ENCODE measurements at regions not wholly inside any gene's neighbourhood (a gene's known extent, or its start where the extent isn't known, plus 50 kb on each side); places are given as distances from the start of the nearest gene placed in this dataset.

DNA sequence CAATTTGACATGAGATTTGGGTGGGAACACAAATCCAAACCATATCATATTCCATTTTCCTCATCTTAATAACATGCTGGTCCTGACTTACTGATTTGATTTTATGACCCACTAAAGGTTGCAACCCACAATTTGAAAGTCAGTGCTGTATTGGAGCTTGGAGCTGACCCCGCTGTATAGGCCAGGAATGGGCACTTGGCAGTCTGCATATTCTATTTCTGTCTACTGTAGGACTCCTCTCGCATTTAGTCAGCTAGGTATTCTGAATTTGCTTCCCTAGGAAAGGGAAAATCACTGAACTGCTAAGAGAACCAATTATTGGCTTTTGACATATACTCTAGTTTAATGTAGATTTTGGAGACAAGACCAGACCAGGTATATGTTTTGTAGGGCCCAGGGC, 157.0 kb downstream of the MFSD1 start:
- ATAC-seq = no peak
- intact Hi-C loops (cut with DNase I) = no loop called here
- DNase-seq (ENCODE audit: missing footprints) = no peak

DNA sequence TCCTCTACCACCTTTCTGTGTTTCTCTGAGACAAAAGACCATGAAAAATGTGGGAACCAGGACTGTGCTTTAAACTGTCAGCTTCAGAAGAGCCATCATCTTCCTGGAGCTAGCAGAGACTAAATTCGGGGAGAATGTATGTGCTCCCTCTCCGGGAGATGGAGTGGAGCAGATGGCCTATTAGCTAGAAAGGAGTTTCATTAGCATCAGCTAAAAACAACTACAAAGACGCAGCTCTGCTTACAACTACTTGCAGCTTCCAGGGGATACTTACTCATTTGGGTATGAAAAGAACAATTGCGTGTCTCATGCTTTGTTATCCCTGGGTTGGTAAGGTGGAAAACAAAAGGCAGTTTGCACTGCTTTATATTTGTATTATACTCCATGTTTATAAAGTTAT, 159.6 kb downstream of the MFSD1 start:
- intact Hi-C loops (cut with DNase I) = no loop called here
- ATAC-seq = no peak
- DNase-seq (ENCODE audit: missing footprints) = no peak

DNA sequence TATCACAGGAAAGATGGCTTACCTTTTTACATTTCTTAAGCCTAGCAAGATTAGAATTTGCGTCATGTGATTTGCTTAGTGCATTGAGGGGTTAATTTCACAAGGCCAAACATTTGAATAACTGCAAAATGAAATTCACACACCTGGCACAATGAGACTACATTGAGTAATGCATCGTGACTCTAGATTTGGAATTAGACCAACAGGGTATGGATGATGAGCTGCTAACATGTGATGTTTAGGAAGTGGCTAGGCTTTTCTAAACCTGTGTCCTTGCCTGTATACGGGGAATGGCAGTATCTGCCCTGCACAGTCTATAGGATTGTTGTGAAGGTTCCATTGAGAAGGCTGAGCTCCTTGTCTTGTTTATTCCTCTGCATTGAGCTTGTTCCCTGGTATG, 160.1 kb downstream of the MFSD1 start:
- intact Hi-C loops (cut with DNase I) = no loop called here
- ATAC-seq (no peak), DNase-seq (ENCODE audit: missing footprints) (no peak)

GRCh38 chr3:158970006-158970405, 168.2 kb downstream of the MFSD1 start:
- ATAC-seq (no peak), DNase-seq (ENCODE audit: missing footprints) (no peak)
- intact Hi-C loops (cut with DNase I) = no loop called here

DNA sequence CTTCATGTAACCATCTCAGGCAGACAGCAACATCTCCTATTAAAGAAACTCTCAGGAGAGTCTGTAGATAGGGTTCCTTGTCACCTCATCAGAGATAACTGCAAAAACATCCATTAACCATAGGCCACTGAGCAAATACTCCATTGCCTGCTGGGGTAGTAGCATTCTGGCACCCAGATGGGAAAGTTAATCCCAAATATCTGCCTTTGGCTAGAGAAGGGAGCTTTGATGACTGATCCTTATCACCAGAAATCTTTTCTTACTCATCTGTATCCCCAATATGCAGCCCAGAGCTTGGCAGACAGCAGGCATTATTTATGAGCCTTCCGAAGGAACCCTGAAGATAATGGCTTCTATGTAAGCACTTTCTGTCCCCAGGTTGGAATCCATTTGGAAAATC, 173.1 kb downstream of the MFSD1 start:
- no peak for DNase-seq (ENCODE audit: missing footprints)
- intact Hi-C loops (cut with DNase I) = no loop called here
- no peak for ATAC-seq

DNA sequence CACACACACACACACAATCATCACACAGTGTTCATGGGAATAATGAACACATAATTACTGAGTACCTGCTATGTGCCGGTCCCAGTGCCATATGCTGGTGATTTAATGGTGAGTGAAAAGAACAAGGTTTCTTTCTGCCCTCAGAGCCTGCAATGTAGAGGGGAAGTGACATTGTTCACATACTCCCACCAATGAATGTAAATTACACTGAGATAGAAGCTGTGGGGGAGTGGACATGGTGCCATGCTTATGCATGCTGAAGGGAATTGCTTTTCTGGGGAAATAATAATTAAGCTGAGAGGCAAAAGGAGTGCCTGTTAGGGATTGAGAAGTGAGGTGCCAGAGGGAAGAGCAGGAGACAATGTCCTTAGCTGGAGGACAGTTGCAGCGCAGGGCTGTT, 175.1 kb downstream of the MFSD1 start:
- DNase-seq (ENCODE audit: missing footprints) (no peak), ATAC-seq (no peak)
- intact Hi-C loops (cut with DNase I) = no loop called here

DNA sequence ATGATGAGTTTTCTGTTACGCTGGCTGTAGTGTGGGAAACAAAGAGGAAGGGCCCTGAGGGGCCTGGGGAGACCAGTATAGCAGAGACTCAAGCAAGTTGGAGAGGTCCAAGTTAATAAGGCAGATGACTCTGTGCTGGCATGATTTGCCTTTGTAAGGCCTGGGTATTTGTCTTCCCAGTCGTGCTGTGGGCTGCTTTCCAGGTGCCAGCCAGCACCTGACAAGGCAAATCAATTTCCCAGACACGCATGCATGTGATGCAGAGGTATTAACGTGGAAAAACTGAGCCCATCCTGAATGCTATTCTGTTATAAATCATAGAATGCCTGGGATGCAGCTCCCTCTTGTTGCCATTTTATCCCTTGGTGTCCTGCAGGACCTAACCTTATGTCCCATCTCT, 175.6 kb downstream of the MFSD1 start:
- intact Hi-C loops (cut with DNase I) = no loop called here
- DNase-seq (ENCODE audit: missing footprints) = no peak
- no peak for ATAC-seq

DNA sequence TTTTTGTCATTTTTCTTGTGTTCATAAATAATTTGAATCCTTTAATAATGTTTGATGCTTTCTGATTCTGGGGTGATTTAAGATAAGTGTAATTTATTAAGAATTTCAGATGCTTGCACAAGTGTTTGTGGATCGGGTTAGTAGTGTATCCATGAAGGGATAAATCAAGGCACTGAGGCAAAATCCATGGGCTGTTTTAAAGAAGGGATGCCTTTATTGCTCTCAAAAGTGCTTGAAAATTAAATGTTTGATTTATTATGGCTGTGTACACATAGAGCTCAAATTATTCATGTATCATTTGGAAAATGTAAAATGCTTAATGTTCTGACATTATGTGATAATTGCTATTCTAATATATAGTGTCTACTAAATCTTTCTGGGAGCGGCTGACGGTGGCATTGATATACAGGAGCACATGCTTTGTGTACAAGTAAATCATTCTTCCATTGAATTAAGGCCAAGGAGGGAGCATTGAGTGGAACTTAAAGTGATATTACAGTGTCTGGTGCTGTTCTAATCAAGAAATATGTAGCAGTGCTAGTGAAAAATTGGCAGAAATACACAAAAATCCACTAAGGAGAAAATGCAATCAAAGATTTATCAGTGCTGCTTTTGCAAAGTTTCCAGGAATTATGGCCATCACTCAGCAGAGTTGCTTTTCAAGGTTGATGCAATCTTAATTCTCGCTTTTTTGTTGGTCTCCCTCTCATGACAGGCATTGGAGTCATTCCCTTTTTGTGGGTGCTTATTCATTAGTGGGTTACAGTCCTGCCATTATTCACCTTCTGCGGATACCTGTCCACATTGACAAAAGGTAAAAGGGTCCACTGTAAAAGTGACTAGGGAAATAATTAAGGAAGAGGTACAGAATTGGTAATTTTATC, 181.6 kb downstream of the MFSD1 start:
- no peak for DNase-seq (ENCODE audit: missing footprints)
- ATAC-seq = no peak
- intact Hi-C loops (cut with DNase I) = no loop called here

- DNase-seq (ENCODE audit: missing footprints) (no peak), ATAC-seq (no peak)
- intact Hi-C loops (cut with DNase I) = no loop called here
These were observed 189.4 kb downstream of the MFSD1 start for GRCh38 chr3:158991146-158991705.

DNA sequence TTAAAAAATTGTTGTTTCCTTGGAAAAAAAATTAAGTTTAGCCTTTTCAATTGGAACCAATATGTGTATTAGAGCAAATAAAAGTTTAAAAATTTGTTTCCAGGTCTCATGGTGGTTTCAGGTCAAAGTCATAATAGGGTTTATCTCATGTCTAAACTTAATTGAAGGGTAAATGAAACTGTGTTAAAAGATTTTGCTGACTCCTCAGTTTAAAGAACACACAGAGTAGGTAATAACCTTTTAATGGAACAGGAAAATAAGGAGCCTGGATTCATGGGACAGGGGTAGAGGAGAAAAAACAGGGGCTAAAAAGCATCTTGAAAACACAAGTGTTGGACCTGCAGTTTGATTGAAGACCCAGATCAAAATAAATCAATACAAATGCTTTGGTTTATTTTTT, 190.6 kb downstream of the MFSD1 start:
- ATAC-seq = no peak
- DNase-seq (ENCODE audit: missing footprints) = no peak
- intact Hi-C loops (cut with DNase I) = no loop called here

DNA sequence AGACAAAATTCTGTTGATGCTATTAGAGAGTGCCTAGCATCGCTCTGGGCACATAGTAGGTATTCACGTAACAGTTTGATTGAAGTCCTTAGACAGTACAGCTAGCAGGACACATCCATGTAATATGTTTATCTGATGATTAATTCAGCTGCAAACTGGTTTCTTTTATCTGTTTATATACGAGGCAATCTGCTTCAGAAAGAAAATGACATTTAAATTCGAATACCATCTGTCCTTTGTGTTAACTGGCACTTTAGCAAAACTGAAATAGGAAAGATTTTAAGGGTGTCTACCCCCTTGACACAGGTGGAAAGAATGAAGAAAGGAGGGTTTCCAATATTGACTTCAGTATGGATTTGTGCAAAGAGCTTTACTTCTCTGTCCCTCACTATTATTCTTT, 192.5 kb downstream of the MFSD1 start:
- intact Hi-C loops (cut with DNase I) = no loop called here
- DNase-seq (ENCODE audit: missing footprints) (no peak), ATAC-seq (no peak)

DNA sequence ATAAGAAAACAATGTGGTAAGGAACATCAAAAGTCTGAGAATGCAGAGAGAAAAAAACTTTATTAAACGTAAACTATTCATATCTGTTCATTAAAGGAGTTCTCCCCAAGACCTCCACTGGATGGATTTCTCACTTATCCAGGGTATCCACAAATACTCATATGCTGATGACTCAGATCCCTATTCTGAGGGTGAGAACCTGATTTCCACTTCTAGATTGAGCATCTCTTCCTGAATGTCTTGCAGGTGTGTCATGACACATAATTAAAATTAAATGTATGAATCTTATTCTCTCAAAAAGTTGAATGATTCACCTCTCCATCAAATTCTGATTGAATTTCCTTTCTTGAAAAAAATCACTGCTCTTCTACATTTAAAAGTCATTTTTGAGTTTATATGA, 199.9 kb downstream of the MFSD1 start:
- intact Hi-C loops (cut with DNase I) = no loop called here
- DNase-seq (ENCODE audit: missing footprints) (no peak), ATAC-seq (no peak)

DNA sequence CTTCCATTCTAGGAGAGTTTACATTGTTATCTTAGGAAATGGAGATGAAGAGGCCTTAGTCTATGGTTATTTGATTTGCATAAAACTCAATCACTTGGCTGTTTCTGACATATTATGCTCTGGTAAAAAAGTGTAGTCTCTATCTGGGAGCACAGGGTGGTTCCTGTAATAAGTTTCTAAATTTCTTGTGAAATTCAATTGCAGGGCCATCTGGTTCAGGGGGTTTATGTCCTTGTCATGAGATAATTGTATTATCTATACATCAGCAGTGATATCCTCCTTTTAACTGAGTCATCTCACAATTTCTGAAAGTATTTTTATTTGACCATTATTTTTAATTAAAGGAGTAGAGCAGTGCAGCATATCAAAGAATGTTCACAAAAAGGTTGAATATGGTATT, 203.3 kb downstream of the MFSD1 start:
- ATAC-seq (no peak), DNase-seq (ENCODE audit: missing footprints) (no peak)
- intact Hi-C loops (cut with DNase I) = no loop called here

DNA sequence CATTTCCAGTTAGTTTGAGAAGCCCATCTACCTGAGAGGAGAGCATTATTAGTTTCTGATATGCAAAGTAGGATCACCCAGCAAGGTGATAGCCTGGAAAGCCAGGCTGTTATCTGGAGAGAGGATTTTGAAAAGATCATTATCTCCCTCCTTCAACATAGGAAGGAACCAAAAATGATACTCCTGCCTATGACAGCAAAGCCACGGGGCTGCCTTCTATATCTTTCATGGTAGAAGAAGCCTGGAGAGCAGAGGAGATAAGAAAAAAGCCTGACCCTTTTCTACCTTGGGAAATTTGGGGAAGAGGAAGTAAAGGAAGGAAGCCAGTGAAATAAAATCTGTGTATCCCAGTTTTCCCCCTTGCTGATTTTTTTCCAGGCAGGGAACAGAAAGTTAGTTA, 205.5 kb downstream of the MFSD1 start:
- ATAC-seq (no peak), DNase-seq (ENCODE audit: missing footprints) (no peak)
- intact Hi-C loops (cut with DNase I) = no loop called here

- intact Hi-C loops (cut with DNase I) = no loop called here
- ATAC-seq = no peak
- no peak for DNase-seq (ENCODE audit: missing footprints)
These were observed 206.5 kb downstream of the MFSD1 start for GRCh38 chr3:159008401-159008800.

GRCh38 chr3:159018341-159018740, 216.5 kb downstream of the MFSD1 start:
- DNase-seq (ENCODE audit: missing footprints) (no peak), ATAC-seq (no peak)
- intact Hi-C loops (cut with DNase I) = no loop called here

- intact Hi-C loops (cut with DNase I) = no loop called here
- DNase-seq (ENCODE audit: missing footprints) = no peak
- no peak for ATAC-seq
These were observed 223.9 kb downstream of the MFSD1 start for GRCh38 chr3:159025733-159026132.

GRCh38 chr3:159026510-159026909, 224.7 kb downstream of the MFSD1 start:
- intact Hi-C loops (cut with DNase I) = no loop called here
- no peak for ATAC-seq
- DNase-seq (ENCODE audit: missing footprints) = no peak

- no peak for ATAC-seq
- intact Hi-C loops (cut with DNase I) = no loop called here
- no peak for DNase-seq (ENCODE audit: missing footprints)
These were observed 226.9 kb downstream of the MFSD1 start for GRCh38 chr3:159028706-159029105.

GRCh38 chr3:159029306-159030026, 227.6 kb downstream of the MFSD1 start:
- intact Hi-C loops (cut with DNase I) = no loop called here
- DNase-seq (ENCODE audit: missing footprints) = no peak
- ATAC-seq = no peak
